Activated CD4-positive, alpha-beta T cell treated with anti-CD3 and anti-CD28 coated beads, Interleukin-10, Interleukin-2, amounts not matched to agents 100 ng/mL and 50 ng/mL, durations not matched to agents 16 hours and 8 hours (primary cell): ENCODE measurements at regions not wholly inside any gene's neighbourhood (a gene's known extent, or its start where the extent isn't known, plus 50 kb on each side); places are given as distances from the start of the nearest gene placed in this dataset.
"Not testable (repeated sequence)": the region's sequence is repeated elsewhere in the genome, so short reads cannot be mapped to it uniquely, and the experiment has no call there.

Source experiments
- DNase-seq: peaks from one replicate; pipeline ENCODE4 v3.0.0-alpha.2; 2020

DNA sequence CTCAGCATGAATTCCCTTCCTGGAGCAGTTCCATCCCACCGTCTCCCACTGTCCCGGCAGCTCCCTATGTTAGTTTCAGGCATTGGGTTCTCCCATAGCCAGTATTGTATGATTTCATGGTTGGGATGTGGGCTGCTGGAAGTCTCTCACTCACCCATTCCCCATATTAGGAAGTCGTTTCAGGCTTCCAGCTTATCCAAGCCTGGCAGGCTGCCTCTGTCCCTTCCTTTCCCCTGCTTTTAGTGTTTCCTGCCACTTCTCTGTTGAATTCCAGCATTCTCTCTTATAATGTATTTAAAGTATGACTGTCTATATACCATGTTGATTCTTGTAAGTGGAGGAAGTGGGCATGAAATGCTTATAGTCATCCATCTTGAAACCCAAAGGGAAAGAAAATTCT, 309.7 kb upstream of the RBMS3 start:
- no peak for DNase-seq

DNA sequence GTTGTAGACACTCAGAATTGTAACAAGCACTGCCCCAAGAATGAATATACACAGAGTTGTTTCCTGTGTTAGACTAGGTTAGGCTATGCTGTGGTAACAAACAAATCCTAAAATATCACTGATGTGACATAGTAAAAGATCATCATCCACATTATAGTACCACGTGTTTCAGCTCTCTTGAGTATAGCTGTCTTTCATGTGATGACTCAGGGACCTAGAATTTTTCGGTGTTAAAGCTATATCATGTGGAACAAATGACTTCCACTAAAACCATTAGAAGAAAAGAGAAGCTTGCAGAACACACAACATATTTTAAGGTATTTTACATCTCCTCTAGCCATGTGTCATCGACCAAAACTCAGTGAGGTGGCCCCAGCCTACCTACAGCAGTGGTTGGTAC, 307.9 kb upstream of the RBMS3 start:
- no peak for DNase-seq

DNA sequence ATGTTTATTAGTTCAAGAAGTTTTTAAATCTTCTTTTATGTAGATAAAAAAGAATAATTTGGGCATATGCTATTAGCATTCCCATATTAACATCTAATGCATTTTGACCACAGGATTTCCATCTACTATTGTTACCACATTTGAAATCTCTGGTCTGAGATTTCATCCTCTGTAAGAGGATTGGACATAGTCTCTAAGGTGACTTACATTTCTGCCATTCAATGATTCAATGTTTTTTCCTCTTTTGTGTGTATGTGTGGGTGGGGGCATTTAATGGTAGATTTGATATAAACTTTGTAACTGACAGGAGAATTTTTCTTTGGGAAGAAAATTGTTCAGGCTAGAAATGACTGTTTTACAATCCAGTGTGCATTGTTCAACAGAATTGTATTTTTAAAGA, 307.3 kb upstream of the RBMS3 start:
- no peak for DNase-seq

DNA sequence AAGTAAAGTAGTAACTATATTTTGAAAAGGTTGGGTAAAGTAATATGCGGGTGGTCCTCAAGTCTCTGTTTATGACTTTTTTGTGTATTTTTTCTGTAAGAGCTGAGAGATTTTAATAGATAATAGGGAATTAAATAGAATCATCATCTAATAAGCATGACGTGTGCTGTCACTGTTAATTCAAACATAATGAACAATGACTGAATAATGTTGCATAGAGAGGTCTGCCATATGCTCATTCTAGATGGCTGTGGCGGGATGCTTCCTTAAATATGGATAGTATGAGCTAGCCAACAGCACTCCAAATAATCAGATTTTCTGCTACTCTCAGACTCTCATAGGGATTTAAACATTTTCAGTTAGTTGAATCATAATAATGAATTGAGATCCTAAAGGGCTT, 302.8 kb upstream of the RBMS3 start:
- DNase-seq, result no peak

DNA sequence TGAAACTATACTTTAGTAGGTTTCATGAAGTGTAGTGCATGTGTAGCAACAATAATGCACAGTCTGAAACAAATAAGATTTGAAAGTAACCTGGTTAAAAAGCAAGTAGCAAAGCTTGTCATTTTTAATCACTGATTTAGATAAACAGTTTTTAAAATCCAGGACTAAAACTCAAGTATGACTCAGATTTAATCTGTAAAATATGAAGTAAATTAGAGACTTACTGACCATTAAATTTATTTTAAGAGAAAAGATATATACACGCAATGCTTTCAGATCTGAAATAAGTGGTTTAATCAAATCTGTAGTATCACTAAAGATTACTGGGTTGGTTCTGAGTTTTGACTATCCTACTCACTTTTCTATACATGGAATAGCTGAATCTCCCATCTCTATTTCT, 300.7 kb upstream of the RBMS3 start:
- no peak for DNase-seq

DNA sequence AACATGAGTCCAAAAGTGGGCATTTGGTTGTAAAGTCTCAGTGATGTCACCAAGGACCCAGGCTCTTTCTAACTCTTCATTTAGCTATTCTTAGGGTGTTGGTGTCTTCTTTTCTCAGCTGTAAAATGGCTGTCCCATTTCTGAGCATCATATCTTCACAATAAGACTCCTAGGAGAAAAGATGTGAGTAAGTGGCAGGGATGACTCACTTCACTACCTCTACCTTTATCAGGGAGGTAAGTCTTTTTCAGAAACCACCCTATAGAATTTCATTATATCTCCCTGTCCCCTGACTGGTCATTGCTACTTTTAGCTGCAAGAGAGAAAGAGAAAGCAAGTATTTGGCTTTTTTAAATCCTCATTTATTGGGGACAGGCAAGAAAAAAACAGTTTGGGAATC, 300.2 kb upstream of the RBMS3 start:
- DNase-seq, result peak; percentile 18

DNA sequence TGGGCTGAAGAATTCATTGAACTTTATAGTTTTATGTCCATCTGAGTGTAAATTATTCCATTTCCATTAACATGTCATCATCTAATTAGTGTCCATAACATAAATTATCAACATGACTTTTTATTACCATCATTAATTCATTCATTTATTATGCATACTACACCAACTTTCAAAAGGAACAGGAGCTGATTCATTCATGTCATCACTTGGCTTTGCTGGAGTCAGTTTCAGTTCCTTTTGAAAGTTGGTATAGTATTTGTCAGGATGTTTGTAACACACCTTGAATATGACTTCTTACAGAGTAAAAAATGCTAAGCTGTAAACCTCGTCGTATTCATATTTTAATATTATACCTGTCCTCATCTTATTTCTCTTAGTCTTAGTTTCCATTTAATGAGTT, 298.0 kb upstream of the RBMS3 start:
- peak; percentile 4 for DNase-seq

DNA sequence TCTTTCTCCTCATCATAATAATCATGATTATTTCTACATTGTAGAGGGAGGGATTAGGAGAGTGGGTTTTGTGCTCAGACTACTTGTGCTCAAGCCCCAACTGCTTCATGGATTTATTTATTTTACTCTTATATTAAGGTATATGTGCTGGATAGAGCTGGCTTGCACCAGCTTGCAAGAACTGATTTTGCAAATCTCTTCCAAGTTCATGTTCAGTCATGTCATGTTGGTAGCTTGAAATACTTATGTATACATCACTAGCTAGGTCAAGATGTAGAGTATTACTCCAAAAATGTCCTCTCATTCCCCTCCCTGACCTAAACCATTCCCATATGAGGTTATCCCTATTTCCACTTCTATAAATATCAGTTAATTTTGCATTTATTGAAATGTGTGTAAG, 293.9 kb upstream of the RBMS3 start:
- no peak for DNase-seq

DNA sequence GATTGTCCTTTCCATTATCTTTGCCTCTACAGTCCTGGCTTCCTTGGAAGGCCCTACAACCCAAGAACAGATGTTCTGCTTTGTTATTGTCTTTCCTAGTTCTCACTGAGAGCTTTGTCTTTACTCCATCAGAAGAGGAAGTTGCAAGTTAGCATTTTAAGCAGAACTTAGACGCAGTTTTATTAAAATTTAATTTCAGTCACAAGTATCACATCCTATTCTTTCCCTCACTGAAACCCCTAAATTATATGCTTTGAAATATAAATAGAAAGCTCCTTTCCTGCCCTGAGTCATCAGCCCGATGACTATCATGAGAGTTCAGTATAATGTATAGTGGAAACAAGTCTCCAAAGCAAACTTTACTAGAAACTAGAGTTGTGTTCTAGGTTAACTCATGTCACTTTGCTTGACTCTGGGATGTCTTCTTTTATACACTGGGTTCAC, 291.2 kb upstream of the RBMS3 start:
- DNase-seq, result peak; percentile 28

DNA sequence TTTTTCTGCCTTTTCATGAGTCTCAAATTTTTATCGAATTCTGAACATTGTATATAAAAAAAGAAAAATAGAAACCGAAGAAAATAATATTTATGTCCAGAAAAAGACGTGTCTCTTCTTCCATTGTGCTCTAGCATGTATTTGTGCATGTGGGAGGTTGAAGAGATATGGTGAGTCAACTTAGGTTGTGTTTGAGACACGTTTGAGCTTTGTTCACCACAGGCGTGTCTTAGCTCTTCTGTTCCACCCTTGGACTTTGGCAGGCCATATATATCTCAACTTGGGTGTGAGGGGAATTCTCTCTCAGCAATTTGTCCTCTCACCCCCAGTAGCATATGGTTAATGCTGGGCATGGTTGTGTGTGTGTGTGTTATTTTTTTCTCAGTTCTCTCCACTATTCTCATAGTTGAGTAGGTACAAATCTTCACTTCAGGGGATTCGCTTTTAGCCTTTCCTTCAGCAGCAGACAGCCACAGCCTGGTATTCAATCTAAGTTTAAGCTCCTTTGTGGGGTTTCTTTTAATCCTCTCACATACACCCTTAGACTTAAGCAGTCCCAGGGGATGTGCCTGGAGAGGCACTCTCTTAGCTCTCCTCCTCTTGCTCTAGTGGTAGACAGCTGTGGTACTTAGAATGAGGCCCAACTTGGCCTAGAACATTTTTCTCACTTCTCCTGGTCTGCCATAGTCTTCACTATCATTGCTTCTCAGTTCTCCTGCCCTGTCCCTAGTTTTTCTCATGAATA, 286.5 kb upstream of the RBMS3 start:
- DNase-seq, result no peak

DNA sequence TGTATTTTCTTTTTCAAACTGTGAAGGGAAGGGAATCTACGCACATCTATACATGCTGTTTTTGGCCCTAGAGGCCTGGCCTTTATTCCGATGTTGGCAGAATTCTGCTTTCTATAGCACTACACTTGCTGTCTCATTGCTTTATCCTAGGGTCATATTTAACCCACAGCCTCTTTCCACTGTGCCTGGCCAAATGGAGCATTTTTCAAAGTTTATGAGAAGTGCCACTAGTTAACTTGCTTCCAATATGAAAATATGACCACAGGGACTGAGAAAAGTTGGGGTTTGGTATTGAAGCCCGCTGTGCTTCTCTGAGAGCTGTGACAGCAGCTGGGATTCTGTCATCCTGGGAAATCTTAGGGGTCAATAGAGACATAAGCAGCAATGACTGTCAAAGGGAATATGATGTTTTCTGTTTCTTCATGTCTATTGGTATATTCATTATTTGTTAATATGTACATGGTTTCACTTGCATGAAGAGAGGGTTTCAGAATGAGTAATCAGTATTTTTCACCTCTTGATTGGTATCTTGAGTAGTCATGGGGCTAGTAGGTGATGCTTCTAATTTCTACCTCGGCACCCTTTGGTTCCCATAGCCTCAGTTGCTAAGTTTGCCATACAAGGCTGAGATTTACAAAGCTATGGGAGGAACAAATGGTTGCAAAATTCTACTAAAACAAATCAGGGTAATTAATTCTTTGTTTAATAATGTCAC, 275.8 kb upstream of the RBMS3 start:
- DNase-seq, result peak; percentile 37

DNA sequence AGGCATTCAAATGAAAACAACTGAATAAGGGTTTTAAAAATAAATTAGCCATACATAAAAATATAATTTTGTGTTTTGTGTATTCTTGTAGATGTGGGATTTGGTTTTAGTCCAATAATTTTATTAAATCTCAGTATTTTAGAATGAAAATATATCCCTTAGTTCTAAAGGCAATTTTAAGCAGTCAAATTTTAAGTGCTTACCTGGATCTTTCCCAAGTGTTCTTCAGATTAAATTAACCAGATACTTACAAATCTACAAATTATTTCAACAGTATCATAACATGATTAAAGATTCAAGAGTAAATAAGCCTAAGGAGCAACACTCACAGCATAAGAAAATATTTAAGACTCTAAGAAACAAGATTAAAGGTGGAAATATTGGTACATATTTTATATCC, 275.0 kb upstream of the RBMS3 start:
- no peak for DNase-seq

DNA sequence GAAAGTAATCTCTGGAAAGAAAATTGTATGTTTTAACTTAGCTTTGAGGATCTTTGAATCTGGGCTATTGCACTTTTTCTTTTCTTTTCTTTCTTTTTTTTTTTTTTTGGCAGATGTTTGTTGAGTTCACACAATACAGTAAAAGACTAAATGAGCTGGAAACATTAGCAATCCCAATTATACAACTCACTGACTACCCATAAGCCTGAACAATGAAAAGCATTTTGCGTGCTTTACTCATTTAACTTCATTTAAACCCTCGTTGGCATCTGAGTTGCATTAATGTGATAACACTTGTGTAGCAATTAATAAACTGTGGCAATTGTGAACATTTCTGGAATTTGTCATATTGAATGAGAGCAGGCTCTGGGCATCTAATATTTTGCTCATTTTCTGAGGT, 269.4 kb upstream of the RBMS3 start:
- no peak for DNase-seq

DNA sequence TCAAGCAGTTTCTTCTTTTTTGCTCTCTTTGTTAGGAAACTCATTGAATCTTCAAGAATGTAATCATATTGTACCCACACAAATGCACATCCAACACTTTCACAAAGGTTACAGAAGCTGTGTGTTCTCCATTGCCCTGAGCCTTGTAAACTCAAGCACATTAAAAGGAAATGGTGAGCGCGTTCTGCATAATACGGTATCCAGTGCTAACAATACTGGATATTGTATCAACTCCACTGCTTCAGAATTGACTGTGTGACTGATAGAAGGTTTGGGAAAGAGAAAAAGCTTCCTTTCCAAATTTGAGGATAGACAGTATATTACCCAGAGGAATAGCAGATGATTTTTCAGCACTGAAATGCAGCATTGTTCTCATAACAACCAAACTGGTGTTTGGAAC, 268.9 kb upstream of the RBMS3 start:
- DNase-seq, result no peak

DNA sequence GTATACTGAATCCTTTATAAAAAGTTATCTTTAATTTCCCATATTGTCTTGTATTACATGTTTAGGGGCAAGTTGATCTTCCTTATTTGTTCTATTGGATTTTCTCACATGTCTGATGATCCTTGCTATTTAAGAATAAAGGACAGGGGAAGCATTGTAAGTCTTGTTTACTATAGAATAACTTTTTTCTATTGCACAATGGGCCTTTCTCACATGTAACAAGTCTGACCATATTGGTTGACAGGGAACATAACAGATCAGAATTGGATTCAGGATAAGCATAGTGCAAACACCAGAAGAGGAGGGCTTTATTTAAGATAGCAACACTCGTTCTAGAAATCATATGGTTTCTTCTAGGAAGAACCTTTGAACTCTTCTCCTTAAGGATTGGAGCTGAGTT, 257.9 kb upstream of the RBMS3 start:
- DNase-seq, result no peak

DNA sequence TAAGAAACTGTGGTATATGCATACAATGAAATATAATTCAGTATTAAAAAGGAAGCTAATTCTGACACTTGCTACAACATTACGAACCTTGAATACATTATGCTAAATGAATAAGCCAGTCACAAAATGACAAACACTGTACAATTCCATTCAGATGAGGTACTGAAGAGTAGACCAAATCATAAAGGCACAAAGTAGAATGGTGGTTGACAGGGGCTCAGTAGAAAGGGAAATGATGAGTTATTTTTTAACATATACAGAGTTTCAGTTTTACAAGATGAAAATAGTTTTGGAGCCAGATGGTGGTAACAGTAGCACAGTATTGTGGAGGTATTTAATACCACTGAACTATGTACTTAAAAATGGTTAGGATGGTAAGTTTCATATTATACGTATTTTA, 254.6 kb upstream of the RBMS3 start:
- DNase-seq, result peak; percentile 82

DNA sequence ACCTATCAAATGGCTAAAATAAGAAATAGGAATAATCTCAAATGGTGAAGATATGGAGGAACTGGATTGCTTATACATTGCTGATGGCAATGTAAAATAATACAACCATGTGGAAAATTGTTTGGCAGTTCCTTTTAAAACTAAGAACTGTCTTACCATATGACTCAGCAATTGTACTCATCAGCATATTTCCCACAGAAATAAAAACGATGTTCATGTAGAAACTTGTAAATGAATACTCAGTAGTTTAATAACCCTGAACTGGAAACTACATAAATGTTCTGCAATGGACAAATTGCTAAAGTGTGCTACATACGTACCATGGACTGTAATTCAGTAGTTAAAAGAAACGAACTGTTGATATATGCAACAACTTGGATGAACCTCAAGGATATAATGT, 253.9 kb upstream of the RBMS3 start:
- DNase-seq, result peak; percentile 31

DNA sequence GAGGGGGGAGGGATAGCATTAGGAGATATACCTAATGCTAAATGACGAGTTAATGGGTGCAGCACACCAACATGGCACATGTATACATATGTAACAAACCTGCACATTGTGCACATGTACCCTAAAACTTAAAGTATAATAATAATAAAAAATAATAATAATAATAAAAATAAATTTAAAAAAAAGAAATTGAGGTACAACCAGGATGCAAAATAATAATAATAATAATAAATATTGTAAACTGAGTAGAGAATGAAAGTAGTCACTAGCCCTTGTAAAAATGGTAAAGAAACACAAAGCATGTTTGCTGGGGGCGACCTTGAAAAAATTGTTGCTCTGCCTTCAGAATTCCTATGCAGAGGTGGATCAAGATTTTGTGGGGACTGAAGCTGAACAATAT, 249.7 kb upstream of the RBMS3 start:
- not testable (repeated sequence) for DNase-seq

DNA sequence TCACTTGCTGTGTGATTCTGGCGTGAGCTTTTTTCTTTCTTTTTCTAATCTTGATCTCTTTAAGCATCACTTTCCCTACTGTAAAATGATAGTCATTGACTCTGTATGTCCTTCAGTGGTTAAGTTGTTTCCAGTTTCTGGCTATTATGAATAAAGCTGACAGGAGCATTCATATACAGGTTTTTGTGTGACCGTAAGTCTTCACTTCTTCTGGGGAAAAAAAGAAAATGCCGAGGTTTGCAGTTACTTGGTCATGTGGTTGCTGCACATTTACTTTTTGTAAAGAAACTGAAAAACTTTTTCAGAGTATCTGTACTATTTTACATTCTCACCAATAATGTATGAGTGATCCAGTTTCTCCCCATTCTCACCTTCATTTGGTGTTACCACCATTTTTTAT, 247.4 kb upstream of the RBMS3 start:
- DNase-seq, result no peak

DNA sequence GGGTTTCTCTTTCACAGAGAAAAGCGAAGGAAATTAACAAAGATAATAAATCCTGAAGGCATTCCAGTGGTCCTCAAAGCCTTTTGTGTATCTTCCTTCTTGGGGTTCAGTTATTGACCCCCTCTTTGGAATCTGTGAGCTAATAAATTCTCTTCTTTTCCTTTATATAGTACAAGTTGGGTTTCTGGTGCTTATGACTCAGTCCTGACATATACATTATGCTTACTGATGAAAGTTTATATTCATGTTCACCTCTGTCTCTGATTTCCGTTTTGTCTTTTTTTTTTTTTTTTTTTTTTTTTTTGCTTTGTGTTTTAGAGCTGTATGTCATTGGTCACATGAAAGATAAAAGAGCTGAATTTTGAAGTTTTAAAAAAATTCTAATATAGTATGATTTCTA, 230.7 kb upstream of the RBMS3 start:
- DNase-seq, result no peak

DNA sequence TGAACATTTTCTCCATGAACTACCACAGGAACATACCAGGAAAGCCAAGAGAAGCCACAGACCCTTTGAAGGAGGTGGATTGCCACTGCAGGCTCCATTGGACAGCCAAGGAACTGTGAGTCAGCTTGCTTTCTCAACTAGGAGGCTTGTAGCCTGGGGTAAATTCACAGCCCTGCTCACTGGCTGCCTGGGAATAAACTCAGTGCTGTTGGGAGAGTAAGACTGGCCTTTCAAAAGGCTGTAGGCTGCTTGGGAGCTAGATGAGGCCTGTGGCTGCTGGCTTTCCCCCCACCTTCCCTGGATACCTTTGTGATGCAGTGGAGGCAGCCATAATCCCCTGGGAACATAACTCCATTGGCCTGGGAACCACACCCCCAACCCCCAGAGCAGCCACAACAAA, 223.5 kb upstream of the RBMS3 start:
- no peak for DNase-seq

DNA sequence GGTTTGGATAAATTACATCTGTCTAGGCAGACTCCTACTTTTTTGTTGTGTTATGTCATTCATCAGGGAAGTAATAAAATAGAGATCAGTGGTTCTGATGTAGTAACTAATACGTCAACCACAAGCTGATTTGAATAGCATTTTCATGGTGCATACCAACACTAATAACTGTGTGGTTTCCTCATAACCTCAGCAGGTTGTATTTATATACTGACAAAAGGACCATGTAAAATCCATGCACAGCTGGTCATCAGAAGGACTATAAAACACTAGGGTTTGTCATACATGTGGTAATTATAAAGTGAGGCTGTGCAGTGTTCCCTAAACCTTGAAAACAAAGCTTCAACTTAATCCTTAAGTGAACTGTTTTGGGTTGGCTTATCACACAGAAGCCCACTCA, 216.8 kb upstream of the RBMS3 start:
- no peak for DNase-seq

DNA sequence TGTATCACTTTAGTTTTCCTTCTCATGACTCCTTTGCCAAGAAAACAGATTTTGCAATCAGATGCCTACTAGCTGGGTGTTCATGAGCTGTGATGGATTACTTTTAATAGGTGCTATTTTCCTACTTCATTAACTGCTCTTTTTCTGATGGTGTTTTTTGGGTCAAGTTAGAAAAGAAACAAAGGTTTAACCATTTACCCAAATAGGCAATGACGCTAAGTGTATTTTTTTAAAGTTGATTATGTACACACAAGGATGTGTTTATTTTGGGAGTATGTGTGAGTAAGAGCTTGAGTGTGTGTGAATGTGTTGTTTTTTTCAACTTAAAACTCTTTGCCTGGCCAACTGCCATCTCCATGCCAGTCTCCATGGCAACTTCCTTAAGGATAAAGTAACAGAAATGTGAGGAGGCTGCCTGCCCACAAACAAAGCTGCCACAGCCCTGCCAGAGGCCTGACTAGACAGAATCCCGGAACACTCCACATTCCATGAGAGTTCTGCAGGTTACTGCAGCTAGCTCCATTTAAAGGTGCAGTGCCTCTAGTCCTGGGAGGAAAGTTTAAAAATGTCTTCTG, 215.6 kb upstream of the RBMS3 start:
- DNase-seq, result no peak

DNA sequence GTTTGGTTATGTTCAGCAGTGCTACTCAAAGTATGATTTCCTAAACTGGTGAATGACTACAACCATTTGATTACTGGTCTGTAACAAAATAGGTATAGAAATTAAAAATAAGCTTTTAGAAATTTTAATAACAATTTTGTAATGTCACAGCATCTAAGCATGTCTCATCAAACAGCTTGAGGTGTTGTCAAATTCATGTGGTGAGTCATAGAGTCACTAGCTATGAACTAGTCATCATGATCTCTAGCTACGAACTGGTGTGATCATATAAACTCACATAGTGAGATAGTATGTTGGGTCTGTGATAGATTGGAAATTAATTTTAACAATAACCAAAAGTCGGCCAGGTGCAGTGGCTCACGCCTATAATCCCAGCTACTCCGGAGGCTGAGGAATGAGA, 213.9 kb upstream of the RBMS3 start:
- DNase-seq, result no peak
